IMR-90 (cell line): ENCODE measurements at regions not wholly inside any gene's neighbourhood (a gene's known extent, or its start where the extent isn't known, plus 50 kb on each side); places are given as distances from the start of the nearest gene placed in this dataset.

ENCODE experiments used
- ATAC-seq: fragments of 200-7000 bp; cut with Tn5 transposase; 2 replicates; pipeline ENCODE4 v1.9.1; 2020; ENCODE audit warnings: low read depth, mild to moderate bottlenecking, moderate library complexity
- BruUV-seq: library from RNA; stranded (reverse); fragments of 400-500 nt; replicated peaks from 2 replicates; lab custom pipeline; 2021; lab: Mats Ljungman, UMichigan
- CTCF ChIA-PET: fragments of 300-600 bp; formaldehyde crosslinking; extraction: SDS; loops from one replicate; lab custom pipeline; 2021; ENCODE audit warnings: antibody characterized with exemption; lab: Yijun Ruan, JAX
- POLR2A ChIA-PET: fragments of 300-600 bp; sonication (Branson Sonifier 250); formaldehyde crosslinking; loops from one replicate; lab custom pipeline; 2022; ENCODE audit warnings: antibody characterized with exemption; ENCODE audit not compliant: unreplicated experiment; lab: Charles Lee
- DNase-seq: peaks from one replicate; pipeline ENCODE4 v3.0.0; 2013
- H2AFZ ChIP-seq: replicated peaks from 2 replicates; pipeline ENCODE3; 2013; ENCODE audit warnings: low read length, mild to moderate bottlenecking; ENCODE audit not compliant: poor library complexity
- H2AK5ac ChIP-seq: 2 replicates; pipeline ENCODE4 v1.6.1; 2013; ENCODE audit warnings: low read depth, low read length, inconsistent platforms
- H2AK9ac ChIP-seq: replicated peaks from 2 replicates; pipeline ENCODE3; 2013; ENCODE audit warnings: mild to moderate bottlenecking, low read depth, low read length, moderate library complexity; ENCODE audit not compliant: poor library complexity
- H2BK120ac ChIP-seq: 2 replicates; pipeline ENCODE4 v1.6.1; 2013; ENCODE audit warnings: low read depth, low read length, inconsistent platforms
- H2BK15ac ChIP-seq: 3 replicates; pipeline ENCODE4 v1.6.1; 2013; ENCODE audit warnings: low read depth, low read length, inconsistent platforms
- H2BK20ac ChIP-seq: 2 replicates; pipeline ENCODE4 v1.6.1; 2013; ENCODE audit warnings: low read depth, mild to moderate bottlenecking, inconsistent platforms, low read length, moderate library complexity
- H2BK5ac ChIP-seq: 2 replicates; pipeline ENCODE4 v1.6.1; 2013; ENCODE audit warnings: mild to moderate bottlenecking, low read depth, low read length, inconsistent platforms; ENCODE audit not compliant: poor library complexity, severe bottlenecking
- H3K14ac ChIP-seq: replicated peaks from 2 replicates; pipeline ENCODE4 v1.6.1; 2013; ENCODE audit warnings: low read depth, low read length, inconsistent platforms
- H3K18ac ChIP-seq: 2 replicates; pipeline ENCODE4 v1.6.1; 2013; ENCODE audit warnings: low read depth, low read length, control low read depth
- H3K23ac ChIP-seq: 2 replicates; pipeline ENCODE4 v1.6.1; 2013; ENCODE audit warnings: low read depth, low read length, inconsistent platforms
- H3K27ac ChIP-seq: 2 replicates; pipeline ENCODE4 v1.5.1; 2013; ENCODE audit warnings: mild to moderate bottlenecking, control low read depth, low read length; ENCODE audit not compliant: insufficient read depth
- H3K27me3 ChIP-seq: 2 replicates; pipeline ENCODE4 v1.6.1; 2013; ENCODE audit warnings: low read length; ENCODE audit not compliant: control insufficient read depth, insufficient read depth
- H3K36me3 ChIP-seq: 2 replicates; pipeline ENCODE4 v1.6.1; 2013; ENCODE audit warnings: low read length, mixed read lengths; ENCODE audit not compliant: control insufficient read depth, insufficient read depth
- H3K4ac ChIP-seq: 2 replicates; pipeline ENCODE4 v1.6.1; 2013; ENCODE audit warnings: low read depth, low read length, inconsistent platforms
- H3K4me1 ChIP-seq: 2 replicates; pipeline ENCODE4 v1.6.1; 2013; ENCODE audit warnings: low read length, mixed read lengths; ENCODE audit not compliant: control insufficient read depth, insufficient read depth
- H3K4me2 ChIP-seq: 2 replicates; pipeline ENCODE4 v1.6.1; 2013; ENCODE audit warnings: low read depth, mild to moderate bottlenecking, control low read depth, low read length, moderate library complexity
- H3K4me3 ChIP-seq: 2 replicates; pipeline ENCODE4 v1.5.1; 2013; ENCODE audit warnings: low read depth, mild to moderate bottlenecking, control low read depth, low read length, moderate library complexity; ENCODE audit not compliant: insufficient read depth
- H3K56ac ChIP-seq: 2 replicates; pipeline ENCODE4 v1.6.1; 2013; ENCODE audit warnings: low read length, inconsistent platforms; ENCODE audit not compliant: insufficient read depth; ENCODE audit errors: extremely low read depth
- H3K79me1 ChIP-seq, 2 experiments: 2 replicates each; pipeline ENCODE4 v1.6.1; 2013; ENCODE audit warnings: low read length in 2 of 2, inconsistent platforms in 1 of 2, low read depth in 1 of 2
- H3K9ac ChIP-seq: 2 replicates; pipeline ENCODE4 v1.6.1; 2013; ENCODE audit warnings: low read depth, low read length, control low read depth
- H3K9me1 ChIP-seq: 2 replicates; pipeline ENCODE4 v1.6.1; 2013; ENCODE audit warnings: low read length, inconsistent platforms; ENCODE audit not compliant: insufficient read depth
- H3K9me3 ChIP-seq: 2 replicates; pipeline ENCODE4 v1.6.1; 2013; ENCODE audit warnings: low read length; ENCODE audit not compliant: control insufficient read depth, insufficient read depth
- H4K20me1 ChIP-seq: 2 replicates; pipeline ENCODE4 v1.6.1; 2013; ENCODE audit warnings: low read length, inconsistent platforms; ENCODE audit not compliant: insufficient read depth
- H4K5ac ChIP-seq: 2 replicates; pipeline ENCODE4 v1.6.1; 2013; ENCODE audit warnings: mild to moderate bottlenecking, low read depth, low read length, control low read depth
- H4K8ac ChIP-seq, 2 experiments: 2 replicates each; pipeline ENCODE4 v1.6.1; 2013; ENCODE audit warnings: low read depth in 2 of 2, low read length in 2 of 2, control low read depth in 1 of 2, inconsistent platforms in 1 of 2
- H4K91ac ChIP-seq: 2 replicates; pipeline ENCODE4 v1.6.1; 2013; ENCODE audit warnings: low read depth, low read length, inconsistent platforms; ENCODE audit not compliant: insufficient read depth
- BHLHE40 ChIP-seq: fragments of 150-350 bp; IDR thresholded peaks from 2 replicates; pipeline ENCODE4 v1.6.1; 2016; ENCODE audit warnings: mild to moderate bottlenecking, low read depth, low read length
- CTCF ChIP-seq: conservative IDR thresholded peaks from 2 replicates; pipeline ENCODE4 v1.5.1; 2012; ENCODE audit warnings: mild to moderate bottlenecking, low read depth, low read length, improper control_type of control experiment
- MXI1 ChIP-seq: IDR thresholded peaks from 2 replicates; pipeline ENCODE4 v1.6.1; 2012; ENCODE audit warnings: low read depth, mild to moderate bottlenecking, low read length, moderate library complexity, borderline replicate concordance
- RFX5 ChIP-seq: IDR thresholded peaks from 2 replicates; pipeline ENCODE4 v1.8.0; 2012; ENCODE audit warnings: low read depth, mild to moderate bottlenecking, low read length, moderate library complexity
- SMC3 ChIP-seq: fragments of 150-350 bp; IDR thresholded peaks from 2 replicates; pipeline ENCODE4 v1.6.1; 2016; ENCODE audit warnings: low read depth, mild to moderate bottlenecking, antibody characterized with exemption, low read length, moderate library complexity
- WGBS, 2 experiments: methylation state at CpG; one replicate each; pipeline versions ENCODE4 v1.1.5 to v1.1.7; 2013; ENCODE audit warnings: missing lambda C conversion rate in 2 of 2; ENCODE audit not compliant: insufficient read length in 1 of 2; ENCODE audit errors: extremely low coverage in 2 of 2; 5-methylcytosine and 5-hydroxymethylcytosine counted together
- dilution Hi-C: fragments of 300-500 bp; cut with HindIII; formaldehyde crosslinking; loops from one replicate; pipeline ENCODE4 v1.14.3; 2018; ENCODE audit warnings: low sequenced_read_pairs; ENCODE audit not compliant: unreplicated experiment
- in situ Hi-C: fragments of 300-500 bp; cut with MboI; formaldehyde crosslinking; loops from 3 replicates; pipeline ENCODE4 v1.14.3; 2019; ENCODE audit warnings: low sequenced_read_pairs, inconsistent platforms, mixed read lengths
- intact Hi-C: fragments of 100-400 bp; cut with micrococcal nuclease; formaldehyde crosslinking; loops from 2 replicates; pipeline ENCODE4 v1.10.0; 2022

GRCh38 chr12:90129366-90130030 is 420.9 kb upstream of the ATP2B1 start:
- H4K91ac ChIP-seq: no peak overlapping the region
- intact Hi-C loops (no loop called here), in situ Hi-C loops (no loop called here), dilution Hi-C loops (no loop called here)
- no peak overlapping the region for H3K27ac ChIP-seq
- H3K9ac ChIP-seq: no peak overlapping the region
- no peak overlapping the region for H2AK5ac ChIP-seq
- H3K4me1 ChIP-seq: no peaks in the 10 kb centered on the region
- no peaks in the 10 kb centered on the region for H3K27me3 ChIP-seq
- ChIA-PET CTCF (no interaction called here), POLR2A (no interaction called here)
- H3K4me3 ChIP-seq: no peak overlapping the region
- no peaks in the 10 kb centered on the region for H3K36me3 ChIP-seq
- no peaks in the 10 kb centered on the region for H3K9me1 ChIP-seq
- H3K79me1 ChIP-seq: no peaks in the 10 kb centered on the region
- no CpG with 5 or more reads among the region's 4 CpGs for WGBS, 2 experiments
- H2BK20ac ChIP-seq: no peak overlapping the region
- H3K14ac ChIP-seq: no peak overlapping the region
- H3K4ac ChIP-seq: no peak overlapping the region
- ATAC-seq (no peak), DNase-seq (no peak)
- no peak overlapping the region for H2BK5ac ChIP-seq
- H2BK120ac ChIP-seq: no peak overlapping the region
- no peak overlapping the region for H2BK15ac ChIP-seq
- H3K56ac ChIP-seq: no peak overlapping the region
- no peak for TF ChIP-seq BHLHE40
- no peak for TF ChIP-seq RFX5
- TF ChIP-seq SMC3: no peak
- no peak for TF ChIP-seq CTCF
- TF ChIP-seq MXI1: no peak
- no peak overlapping the region for H3K23ac ChIP-seq
- no peaks in the 10 kb centered on the region for H4K20me1 ChIP-seq
- H3K18ac ChIP-seq: no peak overlapping the region
- BruUV-seq: no TSS peak
- H2AFZ ChIP-seq: no peak overlapping the region
- H4K8ac ChIP-seq: no peak overlapping the region
- no peak overlapping the region for H3K4me2 ChIP-seq
- H2AK9ac ChIP-seq: no peak overlapping the region
- H3K9me3 ChIP-seq: no peaks in the 10 kb centered on the region
- no peak overlapping the region for H4K5ac ChIP-seq
